GM12891 (cell line): ENCODE measurements at regions not wholly inside any gene's neighbourhood (a gene's known extent, or its start where the extent isn't known, plus 50 kb on each side); places are given as distances from the start of the nearest gene placed in this dataset.
"Not testable (repeated sequence)": the region's sequence is repeated elsewhere in the genome, so short reads cannot be mapped to it uniquely, and the experiment has no call there.

Experiments
- DNase-seq: peaks from one replicate; pipeline ENCODE4 v3.0.0; 2011; ENCODE audit warnings: low spot score; ENCODE audit not compliant: insufficient read length
- FAIRE-seq: peaks from 2 replicates; lab custom pipeline; 2011; peaks lifted over from hg19 to GRCh38; lab: Jason Lieb, UNC
- PAX5 ChIP-seq: IDR thresholded peaks from 2 replicates; pipeline ENCODE4 v1.6.1; 2011; ENCODE audit warnings: low read length, moderate library complexity, mild to moderate bottlenecking; ENCODE audit not compliant: insufficient read depth, severe bottlenecking
- POLR2A ChIP-seq: IDR thresholded peaks from 2 replicates; pipeline ENCODE4 v1.6.1; 2011; ENCODE audit warnings: low read depth, low read length, control low read depth
- POLR2AphosphoS5 ChIP-seq: IDR thresholded peaks from 2 replicates; pipeline ENCODE4 v1.6.1; 2011; ENCODE audit warnings: low read depth, low read length, control low read depth
- POU2F2 ChIP-seq: IDR thresholded peaks from 2 replicates; pipeline ENCODE4 v1.6.1; 2011; ENCODE audit warnings: low read depth, mild to moderate bottlenecking, control low read depth, low read length, moderate library complexity
- SPI1 ChIP-seq: IDR thresholded peaks from 2 replicates; pipeline ENCODE4 v1.6.1; 2011; ENCODE audit warnings: low read depth, low read length, control low read depth
- TAF1 ChIP-seq: IDR thresholded peaks from 2 replicates; pipeline ENCODE4 v1.6.1; 2011; ENCODE audit warnings: low read depth, low read length, control low read depth

DNA sequence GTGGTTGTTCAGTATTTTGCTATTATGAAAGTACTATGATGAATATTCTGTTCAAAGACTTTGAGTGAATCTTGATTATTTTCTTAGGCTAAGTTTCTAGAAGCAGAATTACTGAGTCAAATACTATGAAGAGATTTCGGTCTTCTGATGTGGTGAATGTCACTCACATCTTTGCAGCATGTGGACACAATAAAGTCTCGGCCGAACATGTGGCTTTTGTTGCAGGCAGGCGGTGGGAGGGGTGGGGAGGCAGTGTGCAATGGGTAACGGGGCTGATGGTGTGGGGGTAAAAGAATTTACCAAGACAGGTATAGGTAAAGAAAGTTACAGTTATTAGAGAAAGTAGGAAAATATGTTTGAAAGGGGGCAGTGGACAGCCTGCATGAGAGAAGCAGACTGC, 156.4 kb upstream of the DTNBP1 start:
- FAIRE-seq = no peak
- TF ChIP-seq SPI1 = no peak
- no peak for DNase-seq

DNA sequence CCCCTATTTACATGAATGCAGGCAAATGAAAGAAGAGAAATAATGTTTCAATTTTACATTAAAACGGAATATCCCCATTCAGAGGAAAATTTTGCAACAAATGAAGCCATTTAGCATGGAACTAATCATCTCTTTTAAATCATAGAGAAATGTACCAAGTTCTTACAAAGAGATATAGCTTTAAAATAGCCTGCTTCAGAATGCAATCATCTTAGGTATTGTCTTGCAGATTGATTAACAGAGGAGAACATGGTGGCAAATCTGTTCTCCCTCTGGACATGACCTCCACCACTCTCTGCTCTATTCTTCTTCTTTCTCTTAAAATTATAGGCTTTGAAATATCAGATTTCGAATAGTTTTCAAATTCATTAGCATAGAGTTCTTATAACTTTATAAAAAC, 155.7 kb upstream of the DTNBP1 start:
- no peak for TF ChIP-seq TAF1
- TF ChIP-seq POLR2AphosphoS5 = no peak
- TF ChIP-seq POLR2A = no peak
- no peak for TF ChIP-seq POU2F2
- no peak for TF ChIP-seq PAX5
- TF ChIP-seq SPI1 = no peak
- FAIRE-seq (no peak), DNase-seq (no peak)

DNA sequence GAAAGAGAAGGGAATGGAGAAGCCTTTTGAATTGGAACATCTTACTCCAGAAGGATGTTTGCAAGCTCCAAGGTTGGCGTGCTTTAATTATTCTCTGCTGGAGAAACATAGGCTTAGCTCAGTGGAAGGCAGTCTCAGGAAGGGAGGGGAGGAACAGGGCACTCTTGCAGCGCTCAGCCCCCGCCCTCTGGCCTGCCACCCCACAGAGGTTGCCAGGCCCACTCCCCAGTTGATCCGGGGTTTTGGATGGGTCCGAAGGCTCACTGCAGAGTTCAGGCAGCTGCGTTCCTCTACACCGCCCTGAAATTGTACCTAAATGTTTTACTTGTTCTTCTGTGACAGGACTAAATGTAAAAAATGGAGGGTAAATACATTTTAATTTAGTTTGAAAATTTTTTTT, 155.2 kb upstream of the DTNBP1 start:
- TF ChIP-seq TAF1 (no peak), POU2F2 (no peak), PAX5 (no peak), SPI1 (no peak), POLR2A (no peak), POLR2AphosphoS5 (no peak)
- FAIRE-seq (no peak), DNase-seq (no peak)

DNA sequence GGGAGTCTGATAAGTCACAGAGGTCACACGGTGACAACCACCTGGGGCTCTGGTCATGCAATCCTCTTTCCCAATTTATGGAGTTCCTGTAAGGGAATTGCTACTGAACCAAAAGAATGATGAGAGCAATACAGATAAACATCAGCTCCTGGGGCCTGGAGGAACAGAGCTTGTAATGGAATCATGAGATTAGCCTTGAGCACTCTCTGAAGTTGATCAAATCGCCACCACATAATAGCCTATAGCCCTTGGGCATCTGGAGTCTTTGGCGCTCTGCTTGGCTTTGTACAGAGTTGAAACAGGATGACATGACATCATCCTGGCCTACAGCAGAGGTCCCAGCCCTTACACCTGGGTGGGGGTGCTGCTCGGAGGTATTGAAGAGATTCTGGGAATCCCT, 154.3 kb upstream of the DTNBP1 start:
- DNase-seq = no peak
- TF ChIP-seq PAX5 = no peak
- TF ChIP-seq POU2F2 = no peak
- TF ChIP-seq POLR2AphosphoS5 = no peak
- no peak for TF ChIP-seq SPI1
- no peak for TF ChIP-seq TAF1
- no peak for TF ChIP-seq POLR2A
- no peak for FAIRE-seq

DNA sequence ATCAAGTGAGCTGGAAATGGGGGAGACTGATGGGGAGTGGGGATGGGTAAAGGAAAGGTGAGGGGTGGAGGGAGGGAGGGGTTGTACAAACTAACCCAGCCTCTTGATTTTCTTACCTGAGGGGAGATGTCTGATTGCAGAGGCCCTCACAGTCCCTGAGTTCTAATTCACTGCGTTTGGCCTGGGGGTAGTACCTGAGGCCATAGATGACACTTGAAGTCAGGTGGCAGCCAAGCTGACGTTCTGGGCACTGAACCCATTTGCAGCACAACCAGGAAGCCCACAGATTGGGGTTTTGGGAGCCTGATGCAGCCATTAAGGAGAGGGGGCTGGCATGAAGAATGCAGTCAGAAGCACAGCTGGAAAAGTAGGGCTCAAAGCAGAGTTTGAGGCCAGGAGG, 153.8 kb upstream of the DTNBP1 start:
- DNase-seq (no peak), FAIRE-seq (no peak)
- TF ChIP-seq POLR2A = no peak
- TF ChIP-seq PAX5 = no peak
- TF ChIP-seq POU2F2 = no peak
- no peak for TF ChIP-seq TAF1
- no peak for TF ChIP-seq POLR2AphosphoS5
- no peak for TF ChIP-seq SPI1

DNA sequence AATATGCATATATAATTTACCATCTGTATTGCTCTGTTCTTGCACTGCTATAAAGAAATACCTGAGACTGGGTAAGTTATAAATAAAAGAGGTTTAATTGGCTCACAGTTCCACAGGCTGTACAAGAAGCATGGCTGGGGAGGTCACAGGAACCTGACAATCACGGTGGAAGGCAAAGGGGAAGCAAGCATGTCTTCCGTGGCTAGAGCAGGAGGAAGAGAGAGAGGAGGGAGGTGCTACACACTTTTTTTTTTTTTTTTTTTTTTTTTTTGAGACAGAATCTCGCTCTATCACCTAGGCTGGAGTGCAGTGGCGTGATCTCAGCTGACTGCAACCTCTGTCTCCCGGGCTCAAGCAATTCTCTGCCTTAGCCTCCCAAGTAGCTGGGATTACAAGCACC, 150.9 kb upstream of the DTNBP1 start:
- FAIRE-seq, DNase-seq: not testable (repeated sequence)

DNA sequence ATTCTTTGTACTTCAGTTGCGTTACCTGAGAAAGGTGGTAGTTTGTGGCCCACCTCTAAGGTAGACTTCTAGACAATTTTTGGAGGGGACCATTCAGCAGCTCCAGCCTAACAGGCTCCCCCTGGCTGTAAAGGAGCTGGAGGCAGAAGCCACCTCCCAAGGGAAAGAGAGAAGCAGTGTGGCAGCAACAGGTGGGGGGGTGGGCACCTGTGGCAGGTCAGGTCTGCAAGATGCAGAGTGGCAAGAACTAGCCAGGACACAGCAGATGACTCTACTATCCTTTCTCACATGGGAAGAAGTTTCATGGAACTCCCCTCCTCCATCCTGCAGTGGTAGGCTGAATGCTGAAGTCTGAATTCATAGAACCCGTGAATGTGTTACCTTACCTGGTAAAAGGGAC, 148.3 kb upstream of the DTNBP1 start:
- DNase-seq (no peak), FAIRE-seq (no peak)
- no peak for TF ChIP-seq SPI1
- TF ChIP-seq TAF1 = no peak
- TF ChIP-seq POLR2A = no peak
- TF ChIP-seq PAX5 = no peak
- no peak for TF ChIP-seq POLR2AphosphoS5
- no peak for TF ChIP-seq POU2F2

DNA sequence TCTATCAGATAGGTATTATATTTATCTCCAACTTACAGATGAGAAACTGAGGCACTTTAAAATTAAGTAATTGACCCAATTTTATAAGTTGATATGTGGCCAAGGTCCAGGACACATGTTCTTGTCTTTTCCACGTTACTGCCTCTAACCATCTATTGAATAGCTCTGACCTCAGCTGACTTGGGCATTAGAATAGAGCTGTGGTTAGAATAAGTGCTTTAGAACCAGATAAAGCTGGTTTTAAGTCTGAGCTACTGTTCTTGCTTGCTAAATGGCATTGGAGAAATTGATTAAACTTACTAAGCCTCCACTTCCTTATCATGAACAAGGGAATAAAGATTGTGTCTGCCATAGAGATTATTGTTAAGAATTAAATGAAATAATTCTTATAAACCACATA, 147.8 kb upstream of the DTNBP1 start:
- no peak for FAIRE-seq
- TF ChIP-seq PAX5 = no peak
- TF ChIP-seq TAF1 = no peak
- no peak for TF ChIP-seq POLR2AphosphoS5
- no peak for DNase-seq

DNA sequence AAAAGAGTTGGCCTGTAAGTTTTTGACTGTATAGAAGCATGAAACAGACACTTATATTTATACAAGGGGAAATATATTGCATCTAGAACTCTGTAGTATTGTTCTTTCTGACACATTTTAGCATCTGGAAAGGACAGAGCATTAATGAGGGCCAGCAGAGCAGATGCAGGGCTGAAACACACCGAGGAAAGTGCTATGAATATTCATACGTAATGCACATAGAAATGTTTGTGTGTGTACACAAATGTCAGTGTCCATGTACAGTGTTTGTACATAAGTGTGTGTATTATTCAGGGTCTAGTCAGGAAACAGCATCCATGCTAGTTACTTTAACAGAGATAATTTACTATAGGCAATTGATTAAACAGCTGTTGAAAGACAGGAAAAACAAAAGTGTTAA, 146.5 kb upstream of the DTNBP1 start:
- no peak for DNase-seq
- FAIRE-seq = no peak
- TF ChIP-seq SPI1 (no peak), TAF1 (no peak), POLR2AphosphoS5 (no peak), POLR2A (no peak), PAX5 (no peak), POU2F2 (no peak)

DNA sequence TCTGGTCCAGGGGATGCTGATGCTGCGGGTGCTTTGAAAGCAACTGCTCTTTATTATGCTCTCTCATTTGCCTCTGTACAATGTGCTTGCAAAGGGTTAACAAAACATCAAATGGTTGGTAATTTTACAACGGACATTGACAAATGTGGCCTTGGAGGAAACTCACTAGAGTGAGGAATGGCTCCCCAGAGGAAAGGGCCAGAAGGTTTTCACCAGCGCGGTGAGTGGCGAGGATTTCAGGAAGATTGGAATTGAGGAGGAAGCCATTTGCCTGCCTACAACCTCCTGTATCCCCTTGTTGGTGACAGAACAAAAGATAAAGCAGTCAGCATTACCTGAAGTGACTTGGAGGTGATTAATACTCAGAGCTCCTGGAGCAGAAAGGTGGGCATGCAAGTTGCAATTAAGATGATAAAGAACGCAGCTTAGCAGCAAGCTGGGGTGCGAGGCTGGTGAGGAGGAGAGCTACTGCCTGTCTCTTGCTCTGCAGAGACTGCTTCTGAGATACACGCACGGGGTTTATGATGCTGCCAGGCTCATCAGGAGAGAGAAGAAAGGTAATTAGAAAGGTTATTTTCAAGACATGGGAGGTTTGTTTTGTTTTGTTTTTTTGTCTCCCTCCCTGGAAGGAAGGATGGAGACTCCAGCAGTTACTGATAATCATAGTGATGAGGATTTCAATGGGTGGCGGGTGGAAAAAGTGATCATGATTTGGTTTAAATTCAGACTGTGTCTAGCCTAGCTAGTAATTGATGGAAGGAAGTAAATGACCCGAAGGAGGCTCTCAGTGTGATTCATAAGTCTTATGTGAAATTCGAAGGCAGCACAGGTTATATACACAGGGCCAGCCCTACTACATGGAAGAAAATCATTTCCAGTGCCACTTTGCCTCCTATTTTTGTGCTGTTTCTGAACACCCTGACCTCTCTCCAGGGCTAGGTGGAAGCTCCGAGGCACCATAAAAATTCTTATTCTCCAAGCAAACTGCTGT, 141.6 kb upstream of the DTNBP1 start:
- DNase-seq (no peak), FAIRE-seq (no peak)
- no peak for TF ChIP-seq POLR2AphosphoS5
- no peak for TF ChIP-seq PAX5
- no peak for TF ChIP-seq POLR2A
- TF ChIP-seq SPI1 = no peak
- no peak for TF ChIP-seq POU2F2
- TF ChIP-seq TAF1 = no peak

DNA sequence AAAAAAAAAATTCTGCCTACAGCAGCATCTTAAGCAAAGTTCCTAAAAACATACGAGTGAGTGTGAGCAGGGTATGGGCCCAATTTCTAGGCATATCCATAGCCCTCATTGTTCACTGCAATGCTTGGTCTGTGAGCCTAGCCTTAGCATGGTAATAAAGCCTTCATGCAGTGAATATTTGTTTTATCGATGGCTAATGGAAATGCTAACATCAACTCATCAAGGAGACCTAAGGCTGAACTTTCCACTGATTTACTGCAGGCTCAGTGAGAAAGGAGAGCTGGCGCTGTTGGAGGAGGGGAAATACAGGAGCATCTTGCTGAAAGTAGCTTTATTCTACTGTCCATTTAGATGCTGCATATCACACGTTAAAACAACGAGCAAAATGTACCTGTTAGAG, 139.6 kb upstream of the DTNBP1 start:
- no peak for DNase-seq
- TF ChIP-seq SPI1 (no peak), TAF1 (no peak), POU2F2 (no peak), POLR2A (no peak), PAX5 (no peak)
- no peak for FAIRE-seq
